ENCODE measurements at regions not wholly inside any gene's neighbourhood (a gene's known extent, or its start where the extent isn't known, plus 50 kb on each side); places are given as distances from the start of the nearest gene placed in this dataset.

DNA sequence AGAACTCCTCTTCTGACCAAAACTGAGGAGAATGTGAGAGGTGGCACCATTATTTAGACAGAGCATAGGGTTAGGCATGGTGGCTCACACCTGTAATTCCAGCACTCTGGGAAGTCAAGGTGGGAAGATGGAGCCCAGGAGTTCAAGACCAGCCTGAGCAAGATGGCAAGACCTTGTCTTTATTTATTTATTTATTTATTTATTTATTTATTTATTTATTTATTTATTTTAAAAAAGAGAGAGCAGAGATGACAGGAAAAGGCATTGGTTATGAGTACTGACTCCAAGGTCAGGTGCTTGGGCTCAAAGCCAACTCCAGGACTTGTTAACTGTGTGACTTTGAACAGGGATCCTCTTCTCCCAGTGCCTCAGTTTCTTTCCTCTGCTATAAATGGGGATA is 217.7 kb downstream of the MEX3B start:
- Mint-ChIP-seq H3K36me3 (ENCODE audit: insufficient read depth in 1 of 3, low read depth in 3 of 3) (no peaks in the 10 kb centered on the region), H3K27me3 (ENCODE audit: low read depth) (no peaks in the 10 kb centered on the region), H3K27ac (no peak overlapping the region), H3K9me3 (peaks cover 0 to 4% of the 10 kb centered on the region in 2 experiments; a peak in 2 of 5 replicates), H3K4me3 (no peak overlapping the region), H3K4me1 (peaks cover 15 to 19% of the 10 kb centered on the region in 2 experiments)
- Histone ChIP-seq H3K23me2 (ENCODE audit: insufficient read length, low read depth, low read length, poor library complexity, severe bottlenecking) (no peaks in the 10 kb centered on the region), H2BK12ac (ENCODE audit: insufficient read length, low read depth, low read length) (no peak overlapping the region), H2BK20ac (ENCODE audit: low read depth, low read length, poor library complexity, severe bottlenecking) (no peak overlapping the region), H3K4me1 (ENCODE audit: insufficient read depth, low read length) (no peaks in the 10 kb centered on the region), H2BK5ac (ENCODE audit: insufficient read length, low read length) (no peak overlapping the region), H3K79me1 (ENCODE audit: insufficient read depth, low read depth, low read length, poor library complexity, severe bottlenecking) (no peaks in the 10 kb centered on the region), H3K9ac (ENCODE audit: extremely low read depth, insufficient read length, low read length) (no peak overlapping the region), H3K27ac (ENCODE audit: insufficient read length, low read depth, low read length) (no peak overlapping the region), H3K4ac (ENCODE audit: low read depth, low read length) (no peak overlapping the region), H3K4me2 (ENCODE audit: insufficient read depth, insufficient read length, low read length) (no peak overlapping the region), H3T11ph (ENCODE audit: low read length) (no peak overlapping the region), H4K8ac (replicated peaks; ENCODE audit: insufficient read length, low read depth, low read length) (no peak overlapping the region), H3K18ac (ENCODE audit: insufficient read length, low read depth, low read length) (no peak overlapping the region), H4K20me1 (ENCODE audit: control insufficient read depth, insufficient read depth, insufficient read length) (no peaks in the 10 kb centered on the region), H3K14ac (ENCODE audit: insufficient read depth, low read length) (no peak overlapping the region), H3K23ac (ENCODE audit: insufficient read length, low read depth, low read length) (no peak overlapping the region), H4K91ac (ENCODE audit: insufficient read length, low read depth, low read length) (no peak overlapping the region), H3K56ac (ENCODE audit: insufficient read length, low read depth, low read length) (no peak overlapping the region), H2AK5ac (ENCODE audit: insufficient read length, low read length) (no peak overlapping the region), H2BK15ac (ENCODE audit: low read depth, low read length) (no peak overlapping the region), H2BK120ac (ENCODE audit: low read depth, low read length, poor library complexity, severe bottlenecking) (no peak overlapping the region), H2AFZ (ENCODE audit: low read length) (no peak overlapping the region), H3K79me2 (ENCODE audit: insufficient read depth, low read length) (no peaks in the 10 kb centered on the region), H4K5ac (ENCODE audit: insufficient read length, low read depth, low read length) (no peak overlapping the region), H3K9me3 (ENCODE audit: control insufficient read depth, low read depth, low read length) (no peaks in the 10 kb centered on the region), H3K27me3 (ENCODE audit: insufficient read depth, low read length) (no peaks in the 10 kb centered on the region)
- no peak for DNase-seq
- no peak for TF ChIP-seq CTCF (conservative IDR thresholded peaks at IDR 0.05)

Measured in H9 (cell line).